ENCODE measurements at regions not wholly inside any gene's neighbourhood (a gene's known extent, or its start where the extent isn't known, plus 50 kb on each side); places are given as distances from the start of the nearest gene placed in this dataset.

DNA sequence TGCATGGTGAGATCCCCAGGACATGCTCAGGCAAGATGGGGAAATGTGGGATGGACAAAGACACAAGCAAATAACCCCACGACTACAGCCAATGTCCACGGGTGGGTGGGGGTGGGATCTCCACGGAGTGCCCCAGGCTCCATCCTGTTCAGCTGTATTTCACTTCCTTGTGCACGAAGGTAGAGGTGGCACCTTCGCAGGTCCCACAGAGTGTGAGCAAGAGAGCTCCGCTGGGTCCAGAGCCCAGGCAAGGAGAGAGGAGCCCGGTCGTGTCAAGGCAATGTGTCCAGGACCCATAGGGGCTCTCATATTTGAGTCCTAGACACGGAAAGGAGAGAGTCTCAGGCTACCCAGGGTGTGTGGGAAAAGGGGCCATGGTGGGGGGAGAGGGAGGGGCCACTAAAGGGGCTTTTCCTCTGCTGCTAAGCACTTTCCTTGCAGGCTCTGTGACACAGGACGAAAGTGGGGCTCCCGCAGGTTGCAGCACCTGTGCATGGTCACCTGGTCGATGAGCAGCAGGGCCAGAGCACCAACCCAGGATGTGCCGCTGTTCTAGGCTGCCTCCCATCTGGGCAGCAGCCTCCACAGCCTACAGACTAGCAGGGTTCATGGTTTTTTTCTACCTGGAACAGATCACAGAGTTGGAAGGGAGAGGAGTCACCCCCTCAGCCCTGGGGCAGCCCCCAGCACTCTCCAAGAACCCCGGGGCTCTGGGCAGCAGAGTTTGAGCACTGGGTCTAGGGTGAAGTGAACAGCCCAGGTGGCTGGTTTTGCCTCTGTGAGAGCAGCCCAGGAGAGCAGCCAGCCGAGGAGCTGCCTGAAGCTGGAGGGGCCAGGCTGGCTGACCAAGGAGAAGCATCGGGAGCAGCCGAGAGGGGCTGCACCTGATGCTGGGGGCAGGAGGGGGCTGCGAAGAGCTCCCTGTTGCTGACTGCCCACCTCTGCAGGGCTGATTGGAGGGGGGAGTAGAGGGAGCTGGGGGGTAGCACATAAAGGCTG, 100.7 kb upstream of the MVB12B start:
- H3K9me3 Mint-ChIP-seq: no peaks in the 10 kb centered on the region
- DNase-seq (ENCODE audit: extremely low spot score, unreplicated experiment): no peak
- H3K4me3 Mint-ChIP-seq: no peak overlapping the region
- H3K27me3 Mint-ChIP-seq: peaks cover 34% of the 10 kb centered on the region
- TF ChIP-seq, protein P1, sequence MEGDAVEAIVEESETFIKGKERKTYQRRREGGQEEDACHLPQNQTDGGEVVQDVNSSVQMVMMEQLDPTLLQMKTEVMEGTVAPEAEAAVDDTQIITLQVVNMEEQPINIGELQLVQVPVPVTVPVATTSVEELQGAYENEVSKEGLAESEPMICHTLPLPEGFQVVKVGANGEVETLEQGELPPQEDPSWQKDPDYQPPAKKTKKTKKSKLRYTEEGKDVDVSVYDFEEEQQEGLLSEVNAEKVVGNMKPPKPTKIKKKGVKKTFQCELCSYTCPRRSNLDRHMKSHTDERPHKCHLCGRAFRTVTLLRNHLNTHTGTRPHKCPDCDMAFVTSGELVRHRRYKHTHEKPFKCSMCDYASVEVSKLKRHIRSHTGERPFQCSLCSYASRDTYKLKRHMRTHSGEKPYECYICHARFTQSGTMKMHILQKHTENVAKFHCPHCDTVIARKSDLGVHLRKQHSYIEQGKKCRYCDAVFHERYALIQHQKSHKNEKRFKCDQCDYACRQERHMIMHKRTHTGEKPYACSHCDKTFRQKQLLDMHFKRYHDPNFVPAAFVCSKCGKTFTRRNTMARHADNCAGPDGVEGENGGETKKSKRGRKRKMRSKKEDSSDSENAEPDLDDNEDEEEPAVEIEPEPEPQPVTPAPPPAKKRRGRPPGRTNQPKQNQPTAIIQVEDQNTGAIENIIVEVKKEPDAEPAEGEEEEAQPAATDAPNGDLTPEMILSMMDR (conservative IDR thresholded peaks at IDR 0.05): no peak
- H3K36me3 Mint-ChIP-seq: no peaks in the 10 kb centered on the region
- H3K27ac Mint-ChIP-seq: no peak overlapping the region
- H3K4me1 Mint-ChIP-seq (ENCODE audit: unreplicated experiment): peaks cover 6% of the 10 kb centered on the region

DNA sequence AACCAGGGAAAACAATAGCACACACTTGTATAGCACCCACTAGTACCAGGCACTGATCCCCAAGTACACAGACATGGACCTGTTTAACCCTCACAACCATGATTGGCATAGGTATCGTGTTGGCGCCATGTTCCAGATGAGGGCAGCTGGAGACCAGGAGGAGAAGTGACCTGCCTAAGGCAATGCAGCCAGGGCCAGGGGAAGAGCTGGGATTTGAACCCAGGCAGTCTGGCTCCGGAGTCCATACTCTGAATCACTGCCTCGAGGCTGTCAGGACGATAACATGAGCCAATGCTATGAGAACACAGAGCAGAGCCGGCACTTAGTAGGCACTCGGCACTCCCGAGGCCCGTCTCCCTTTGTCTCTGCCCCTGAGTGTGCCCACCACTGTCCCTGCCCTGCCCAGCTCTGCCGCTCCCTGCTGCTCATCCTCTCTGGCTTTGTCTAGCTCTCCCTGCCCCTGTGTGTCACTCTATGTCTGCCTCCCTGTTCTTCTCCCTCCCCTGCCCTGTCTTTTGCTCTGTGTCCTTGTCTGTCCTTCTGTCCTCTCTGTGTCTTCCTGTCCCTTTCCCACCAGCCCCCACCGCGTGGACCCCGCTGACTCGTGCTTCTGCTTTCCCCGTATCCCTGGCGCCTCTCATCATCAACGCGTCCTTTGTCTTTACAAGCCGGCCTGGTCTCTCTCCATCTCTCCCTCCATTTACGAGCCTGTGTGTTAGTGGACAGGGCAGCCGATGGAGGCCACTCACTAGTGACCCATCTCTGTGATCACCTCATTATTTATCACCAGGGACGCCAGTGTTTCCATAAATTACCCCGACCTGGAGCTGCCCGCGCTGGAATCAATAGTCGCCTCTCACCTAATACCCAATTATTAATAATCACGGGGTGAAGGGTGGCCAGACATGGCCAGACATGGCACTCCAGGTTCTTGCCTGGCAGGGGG, 99.4 kb upstream of the MVB12B start:
- H3K4me1 Mint-ChIP-seq (ENCODE audit: unreplicated experiment): peaks cover 6% of the 10 kb centered on the region
- H3K4me3 Mint-ChIP-seq: no peak overlapping the region
- H3K9me3 Mint-ChIP-seq: no peaks in the 10 kb centered on the region
- H3K36me3 Mint-ChIP-seq: no peaks in the 10 kb centered on the region
- no peak for DNase-seq (ENCODE audit: extremely low spot score, unreplicated experiment)
- TF ChIP-seq, protein P1 (conservative IDR thresholded peaks at IDR 0.05): no peak
- no peak overlapping the region for H3K27ac Mint-ChIP-seq
- H3K27me3 Mint-ChIP-seq: peaks cover 35% of the 10 kb centered on the region

DNA sequence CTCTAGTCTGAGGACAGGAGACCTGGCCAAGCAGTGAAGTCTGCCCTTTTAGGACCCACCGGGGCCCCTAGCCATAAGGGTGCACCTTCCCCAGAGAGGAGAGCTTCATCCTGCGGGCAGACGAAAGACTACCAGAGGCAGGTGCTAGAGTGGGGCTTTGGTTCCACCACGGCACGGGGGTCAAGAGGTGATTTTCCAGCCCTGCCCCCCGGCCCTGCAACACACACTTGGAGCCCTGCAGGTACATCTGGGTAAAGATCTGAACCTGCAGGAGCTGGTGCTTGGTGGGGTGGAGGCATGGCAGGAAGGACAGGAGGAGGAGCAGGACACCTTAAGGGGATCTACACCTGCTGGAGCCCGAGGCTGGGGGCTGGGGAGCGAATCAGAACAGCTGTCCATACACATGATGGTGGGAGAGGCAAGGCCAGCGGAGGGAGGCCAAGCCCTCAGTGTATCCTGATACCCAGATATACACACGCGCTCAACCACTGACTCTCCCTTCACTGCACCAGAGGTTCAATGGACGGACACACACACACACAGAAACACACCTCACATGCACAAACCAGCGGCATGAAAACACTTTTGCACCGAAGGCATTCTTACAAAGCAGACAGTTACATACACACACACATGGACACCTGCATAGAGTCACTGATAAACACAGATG, 98.4 kb upstream of the MVB12B start:
- DNase-seq (ENCODE audit: extremely low spot score, unreplicated experiment): no peak
- Mint-ChIP-seq H3K36me3 (no peaks in the 10 kb centered on the region), H3K4me1 (ENCODE audit: unreplicated experiment) (peaks cover 6% of the 10 kb centered on the region), H3K27me3 (peaks cover 35% of the 10 kb centered on the region), H3K4me3 (no peak overlapping the region), H3K9me3 (no peaks in the 10 kb centered on the region), H3K27ac (no peak overlapping the region)
- TF ChIP-seq, protein P1 (conservative IDR thresholded peaks at IDR 0.05): no peak

DNA sequence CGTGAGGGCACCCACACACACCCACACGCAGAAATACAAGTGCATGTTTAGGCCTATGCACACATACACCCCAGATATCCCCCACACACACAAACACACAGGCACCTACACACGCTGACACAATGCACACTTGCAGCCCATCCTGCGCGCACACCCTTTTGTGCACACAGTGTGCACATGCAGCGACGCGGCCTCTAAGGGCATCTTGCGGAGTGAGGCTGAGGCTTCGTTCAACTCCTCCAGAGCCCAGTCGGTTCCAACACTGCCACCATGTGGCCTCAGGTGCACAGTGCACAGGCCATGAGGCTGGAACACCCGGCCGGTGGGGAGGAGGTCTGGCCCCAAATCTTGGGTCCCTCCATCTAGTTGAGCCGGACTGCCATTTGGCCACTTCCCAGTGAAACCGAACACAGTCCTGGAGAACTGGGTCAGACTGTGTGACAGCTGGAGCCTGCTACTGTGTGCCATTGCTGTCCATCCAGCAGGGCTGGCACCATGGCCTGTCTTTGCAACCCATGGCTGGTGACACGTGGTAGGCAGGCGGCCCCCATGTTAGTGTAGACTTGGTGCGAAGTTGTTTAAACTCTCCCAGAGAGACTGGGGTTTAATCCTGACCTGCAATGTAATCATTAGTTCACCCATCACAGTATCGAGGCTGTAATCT, 97.7 kb upstream of the MVB12B start:
- DNase-seq (ENCODE audit: extremely low spot score, unreplicated experiment): peak; percentile 83
- peaks cover 6% of the 10 kb centered on the region for H3K4me1 Mint-ChIP-seq (ENCODE audit: unreplicated experiment)
- H3K36me3 Mint-ChIP-seq: no peaks in the 10 kb centered on the region
- H3K27me3 Mint-ChIP-seq: peaks cover 35% of the 10 kb centered on the region
- no peaks in the 10 kb centered on the region for H3K9me3 Mint-ChIP-seq
- TF ChIP-seq, protein P1 (conservative IDR thresholded peaks at IDR 0.05): peak; percentile 97
- no peak overlapping the region for H3K4me3 Mint-ChIP-seq
- no peak overlapping the region for H3K27ac Mint-ChIP-seq

DNA sequence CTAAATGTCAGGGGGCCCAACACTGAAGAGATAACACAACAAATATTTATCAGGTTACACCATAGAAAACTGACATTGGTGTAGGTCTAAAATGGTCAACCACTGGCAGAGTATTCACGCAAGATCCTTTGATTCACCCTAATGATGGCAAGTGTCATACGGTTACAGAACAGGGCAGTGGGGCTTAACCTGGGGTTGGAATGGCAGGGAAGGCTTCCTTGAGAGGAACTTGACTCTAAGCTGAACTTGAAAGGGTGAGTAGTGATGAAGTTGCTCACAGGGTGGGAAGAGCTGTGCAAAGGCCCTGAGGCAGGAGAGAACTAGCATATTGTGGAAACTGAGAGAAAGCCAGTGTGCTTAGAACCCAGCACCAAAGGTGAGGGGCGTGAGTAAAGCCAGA, 97.1 kb upstream of the MVB12B start:
- TF ChIP-seq, protein P1 (conservative IDR thresholded peaks at IDR 0.05): no peak
- Mint-ChIP-seq H3K27me3 (peaks cover 33% of the 10 kb centered on the region), H3K27ac (no peak overlapping the region), H3K36me3 (no peaks in the 10 kb centered on the region), H3K4me3 (no peak overlapping the region), H3K4me1 (ENCODE audit: unreplicated experiment) (peaks cover 6% of the 10 kb centered on the region), H3K9me3 (no peaks in the 10 kb centered on the region)
- no peak for DNase-seq (ENCODE audit: extremely low spot score, unreplicated experiment)
